ENCODE measurements at regions not wholly inside any gene's neighbourhood (a gene's known extent, or its start where the extent isn't known, plus 50 kb on each side); places are given as distances from the start of the nearest gene placed in this dataset.

- no peak overlapping the region for H3K4me3 ChIP-seq (ENCODE audit: control insufficient read depth, low read depth, low read length)
- no peak for DNase-seq (ENCODE audit: low read depth)
- TF ChIP-seq CTCF (IDR thresholded peaks at IDR 0.05; ENCODE audit: control insufficient read depth, insufficient read depth, low read depth, low read length, missing control alignments) = no peak
Observed at GRCh38 chr12:68460236-68460635, 128.1 kb upstream of the MDM1 start.

- no peak overlapping the region for H3K4me3 ChIP-seq (ENCODE audit: control insufficient read depth, low read depth, low read length)
- no peak for DNase-seq (ENCODE audit: low read depth)
- TF ChIP-seq CTCF (IDR thresholded peaks at IDR 0.05; ENCODE audit: control insufficient read depth, insufficient read depth, low read depth, low read length, missing control alignments) = no peak
Observed at GRCh38 chr12:68461645-68462044, 129.5 kb upstream of the MDM1 start.

DNA sequence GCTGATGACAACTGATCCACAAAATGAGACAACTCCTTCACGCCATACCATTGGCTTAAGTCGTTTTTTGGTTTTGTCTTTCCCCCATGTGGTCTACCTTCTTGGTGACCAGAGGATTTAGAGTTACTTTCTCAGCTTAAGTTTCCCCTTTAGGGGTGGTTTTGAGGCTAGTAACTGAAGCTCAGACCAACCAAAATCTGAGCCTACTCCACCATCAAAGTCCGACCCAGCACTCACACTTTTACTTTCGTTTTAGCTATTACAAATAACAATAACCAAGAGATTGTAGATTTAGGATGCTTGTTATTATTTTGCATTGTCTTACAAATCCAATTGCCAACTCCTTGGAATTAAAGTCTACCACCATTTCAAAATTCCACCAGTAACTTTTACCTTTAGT lies 130.6 kb upstream of the MDM1 start:
- TF ChIP-seq CTCF (IDR thresholded peaks at IDR 0.05; ENCODE audit: control insufficient read depth, insufficient read depth, low read depth, low read length, missing control alignments) = no peak
- DNase-seq (ENCODE audit: low read depth) = no peak
- no peak overlapping the region for H3K4me3 ChIP-seq (ENCODE audit: control insufficient read depth, low read depth, low read length)

GRCh38 chr12:68465227-68465626 lies 133.1 kb upstream of the MDM1 start:
- no peak overlapping the region for H3K4me3 ChIP-seq (ENCODE audit: control insufficient read depth, low read depth, low read length)
- DNase-seq (ENCODE audit: low read depth) = no peak
- no peak for TF ChIP-seq CTCF (IDR thresholded peaks at IDR 0.05; ENCODE audit: control insufficient read depth, insufficient read depth, low read depth, low read length, missing control alignments)

DNA sequence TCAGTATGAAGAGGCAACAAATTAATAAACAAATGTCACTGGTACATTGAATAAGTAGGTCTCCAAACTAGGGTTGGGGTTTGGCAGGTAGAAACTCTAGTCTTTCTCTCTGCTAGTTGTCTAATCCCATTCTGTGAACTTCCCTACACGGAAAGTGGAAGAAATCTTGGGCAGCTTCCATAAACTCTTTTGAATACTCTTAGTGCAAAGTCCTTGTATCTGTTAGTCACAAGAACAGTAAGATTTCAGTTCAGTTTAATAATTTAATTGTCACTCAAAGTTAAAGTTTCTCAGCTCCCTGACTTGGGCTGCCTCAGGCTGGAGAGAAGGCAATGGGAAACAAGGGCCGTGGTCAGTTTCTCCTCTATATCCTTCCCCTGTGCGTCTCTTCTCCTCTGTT lies 135.4 kb upstream of the MDM1 start:
- H3K4me3 ChIP-seq (ENCODE audit: control insufficient read depth, low read depth, low read length) = no peak overlapping the region
- TF ChIP-seq CTCF (IDR thresholded peaks at IDR 0.05; ENCODE audit: control insufficient read depth, insufficient read depth, low read depth, low read length, missing control alignments) = no peak

GRCh38 chr12:68468036-68468435 lies 135.9 kb upstream of the MDM1 start:
- no peak overlapping the region for H3K4me3 ChIP-seq (ENCODE audit: control insufficient read depth, low read depth, low read length)
- TF ChIP-seq CTCF (IDR thresholded peaks at IDR 0.05; ENCODE audit: control insufficient read depth, insufficient read depth, low read depth, low read length, missing control alignments) = no peak
- no peak for DNase-seq (ENCODE audit: low read depth)

More for the DNA sequence above, 135.4 kb upstream of the MDM1 start:
- no peak for DNase-seq (ENCODE audit: low read depth)

DNA sequence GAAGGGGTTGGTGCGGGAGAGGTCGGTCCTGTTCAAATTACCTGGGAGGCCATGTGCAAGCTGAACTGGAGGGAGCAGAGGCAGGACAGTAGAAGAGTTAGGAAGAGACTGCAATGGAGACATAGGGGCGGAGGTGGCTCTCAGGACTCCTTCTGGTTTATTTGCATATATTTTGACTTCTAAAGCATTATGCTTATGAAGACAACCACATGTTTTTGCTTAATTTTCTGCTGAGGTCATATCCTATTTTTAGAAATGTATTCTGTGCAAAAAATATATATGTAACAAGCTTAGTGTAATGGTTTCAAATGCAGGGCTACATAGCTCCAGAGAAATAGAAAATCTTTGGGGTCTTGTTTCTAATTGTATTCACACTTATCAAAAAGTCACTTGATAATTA lies 137.0 kb upstream of the MDM1 start:
- TF ChIP-seq CTCF (IDR thresholded peaks at IDR 0.05; ENCODE audit: control insufficient read depth, insufficient read depth, low read depth, low read length, missing control alignments) = no peak
- H3K4me3 ChIP-seq (ENCODE audit: control insufficient read depth, low read depth, low read length) = no peak overlapping the region
- no peak for DNase-seq (ENCODE audit: low read depth)
